ENCODE measurements at regions not wholly inside any gene's neighbourhood (a gene's known extent, or its start where the extent isn't known, plus 50 kb on each side); places are given as distances from the start of the nearest gene placed in this dataset.

- intact Hi-C loops (cut with DNase I) = no loop called here
- peaks cover 0 to 21% (median 3%) of the 10 kb centered on the region in 4 donors for H3K4me1 ChIP-seq
- WGBS, 2 donors = 80 to 89% methylated on average over 4 of the region's 4 CpGs
- no peaks in the 10 kb centered on the region for H3K27me3 ChIP-seq
- no peaks in the 10 kb centered on the region for H3K9me3 ChIP-seq
- H3K27ac ChIP-seq = no peak overlapping the region
- no peak overlapping the region for H3K4me3 ChIP-seq
- TF ChIP-seq POLR2A (IDR thresholded peaks at IDR 0.05) (no peak), EP300 (IDR thresholded peaks at IDR 0.05) (no peak), CTCF (IDR thresholded peaks at IDR 0.05) (no peak), POLR2AphosphoS5 (IDR thresholded peaks at IDR 0.05) (no peak)
- DNase-seq = no peak
- H3K36me3 ChIP-seq = no peaks in the 10 kb centered on the region
Measured at GRCh38 chr14:58736606-58737005, 98.8 kb downstream of the DACT1 start.

GRCh38 chr14:58737511-58737910 is 99.7 kb downstream of the DACT1 start:
- no peaks in the 10 kb centered on the region for H3K36me3 ChIP-seq
- 48 to 78% methylated on average over 5 of the region's 5 CpGs for WGBS, 2 donors
- no peaks in the 10 kb centered on the region for H3K9me3 ChIP-seq
- intact Hi-C loops (cut with DNase I) = no loop called here
- H3K4me1 ChIP-seq = peaks cover 0 to 16% (median 2%) of the 10 kb centered on the region in 4 donors
- no peaks in the 10 kb centered on the region for H3K27me3 ChIP-seq
- DNase-seq = no peak
- H3K4me3 ChIP-seq = no peak overlapping the region
- no peak overlapping the region for H3K27ac ChIP-seq
- TF ChIP-seq CTCF (IDR thresholded peaks at IDR 0.05) (no peak), EP300 (IDR thresholded peaks at IDR 0.05) (no peak), POLR2AphosphoS5 (IDR thresholded peaks at IDR 0.05) (no peak), POLR2A (IDR thresholded peaks at IDR 0.05) (no peak)

- Histone ChIP-seq H3K9me3 (no peaks in the 10 kb centered on the region), H3K4me3 (no peak overlapping the region), H3K36me3 (no peaks in the 10 kb centered on the region), H3K27ac (no peak overlapping the region), H3K27me3 (no peaks in the 10 kb centered on the region), H3K4me1 (peaks cover 0 to 16% (median 2%) of the 10 kb centered on the region in 4 donors)
- no peak for DNase-seq
- no peak for TF ChIP-seq EP300 (IDR thresholded peaks at IDR 0.05)
- TF ChIP-seq POLR2AphosphoS5 (IDR thresholded peaks at IDR 0.05) = no peak
- TF ChIP-seq CTCF (IDR thresholded peaks at IDR 0.05) = no peak
- TF ChIP-seq POLR2A (IDR thresholded peaks at IDR 0.05) = no peak
- WGBS, 2 donors = 43 to 75% methylated on average over 3 of the region's 3 CpGs
- intact Hi-C loops (cut with DNase I) = no loop called here
Measured at GRCh38 chr14:58738189-58738836, 100.6 kb downstream of the DACT1 start.

GRCh38 chr14:58738876-58739275 is 101.1 kb downstream of the DACT1 start:
- H3K27ac ChIP-seq = no peak overlapping the region
- no peaks in the 10 kb centered on the region for H3K27me3 ChIP-seq
- intact Hi-C loops (cut with DNase I) = no loop called here
- WGBS, 2 donors = 80 to 85% methylated on average over 2 of the region's 2 CpGs
- TF ChIP-seq EP300 (IDR thresholded peaks at IDR 0.05) = no peak
- no peaks in the 10 kb centered on the region for H3K36me3 ChIP-seq
- no peaks in the 10 kb centered on the region for H3K9me3 ChIP-seq
- no peak for DNase-seq
- peaks cover 0 to 16% (median 2%) of the 10 kb centered on the region in 4 donors for H3K4me1 ChIP-seq
- H3K4me3 ChIP-seq = no peak overlapping the region

- Histone ChIP-seq H3K36me3 (no peaks in the 10 kb centered on the region), H3K27me3 (no peaks in the 10 kb centered on the region), H3K27ac (no peak overlapping the region), H3K4me3 (no peak overlapping the region), H3K9me3 (no peaks in the 10 kb centered on the region), H3K4me1 (peaks cover 0 to 16% (median 2%) of the 10 kb centered on the region in 4 donors)
- 90 to 91% methylated on average over 3 of the region's 3 CpGs for WGBS, 2 donors
- TF ChIP-seq POLR2AphosphoS5 (IDR thresholded peaks at IDR 0.05) = no peak
- TF ChIP-seq POLR2A (IDR thresholded peaks at IDR 0.05) = no peak
- no peak for TF ChIP-seq EP300 (IDR thresholded peaks at IDR 0.05)
- TF ChIP-seq CTCF (IDR thresholded peaks at IDR 0.05) = no peak
- intact Hi-C loops (cut with DNase I) = no loop called here
- DNase-seq = no peak
Measured at GRCh38 chr14:58739674-58740073, 101.9 kb downstream of the DACT1 start.
